ENCODE measurements at regions not wholly inside any gene's neighbourhood (a gene's known extent, or its start where the extent isn't known, plus 50 kb on each side); places are given as distances from the start of the nearest gene placed in this dataset.
"Not testable (repeated sequence)": the region's sequence is repeated elsewhere in the genome, so short reads cannot be mapped to it uniquely, and the experiment has no call there.

DNA sequence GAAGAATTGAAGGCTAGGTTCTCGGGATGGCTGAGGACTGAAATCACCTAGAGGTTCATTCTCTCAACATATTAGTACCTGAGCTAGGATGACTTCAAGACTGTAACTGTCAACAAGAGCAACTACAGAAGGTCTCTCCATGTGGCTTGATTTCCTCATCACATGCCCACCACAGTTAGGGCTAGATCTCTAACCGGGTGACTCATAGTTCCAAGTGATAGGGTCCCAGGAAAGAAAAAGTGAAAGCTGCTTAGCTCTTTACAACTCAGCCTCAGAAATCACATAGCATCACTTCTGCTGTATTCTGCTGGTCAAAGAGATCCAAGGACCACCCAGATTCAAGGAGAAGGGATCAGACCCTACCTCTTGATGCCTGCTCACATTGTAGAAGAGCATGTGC, 165.4 kb upstream of the AGTR1 start:
- no peak for DNase-seq

DNA sequence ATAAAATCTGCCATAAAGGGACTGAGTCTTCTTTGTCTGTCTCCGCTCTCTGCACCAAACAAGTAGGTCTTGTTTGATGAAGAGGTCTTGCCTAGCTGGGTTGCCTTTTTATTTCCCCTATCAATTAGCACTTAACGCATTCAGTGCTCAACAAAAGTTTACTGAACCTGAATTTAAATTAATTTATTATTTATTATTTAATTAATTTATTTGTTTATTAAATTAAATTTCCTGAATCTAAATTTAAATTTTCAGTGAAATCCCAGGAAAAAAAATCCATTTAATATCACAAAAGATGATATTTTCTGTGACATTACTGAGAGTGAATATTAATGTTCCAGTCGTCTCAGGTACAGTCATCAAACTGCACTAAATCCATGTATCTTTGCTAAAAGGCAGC, 164.9 kb upstream of the AGTR1 start:
- no peak for DNase-seq

DNA sequence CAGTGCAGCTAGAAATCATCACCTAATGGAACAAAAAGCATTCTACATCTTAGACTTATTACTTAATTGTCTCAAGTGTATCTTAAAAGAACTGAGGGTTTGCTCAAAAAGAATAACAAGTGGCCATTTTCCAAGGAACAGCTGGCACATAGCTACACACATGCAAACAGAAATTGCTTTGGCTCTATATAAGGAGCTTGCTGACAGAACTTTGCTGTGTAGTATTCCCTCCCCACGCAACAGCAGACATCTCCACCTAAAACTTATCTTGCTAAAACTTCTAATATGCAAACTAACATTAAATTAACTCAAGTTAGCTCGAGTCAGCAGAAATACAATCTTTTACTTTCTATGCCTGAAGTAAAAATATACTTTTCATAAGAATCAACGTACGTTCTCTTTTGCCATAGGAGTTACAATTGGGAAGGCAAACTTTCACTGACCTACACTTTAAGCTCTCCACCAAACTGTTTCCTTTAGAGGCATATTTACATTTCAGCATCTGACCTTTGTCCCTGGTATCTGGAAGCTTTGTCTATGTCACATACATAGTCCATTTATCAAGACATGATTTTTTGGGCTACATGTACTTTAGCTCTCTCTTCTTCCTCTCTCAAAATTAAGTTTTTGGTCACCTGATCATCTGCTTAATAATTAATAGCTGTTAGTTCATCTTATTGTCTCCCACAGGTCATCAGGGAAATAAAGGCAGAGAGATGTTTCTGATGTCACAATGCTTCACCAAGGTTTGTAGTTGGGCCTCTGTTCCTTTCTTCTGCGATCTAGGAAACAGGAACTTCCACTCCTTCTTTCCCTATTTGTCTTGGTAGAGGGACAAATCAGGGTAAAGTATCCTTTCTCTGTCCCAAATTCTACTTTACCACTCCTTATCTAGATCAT, 163.4 kb upstream of the AGTR1 start:
- no peak for DNase-seq

DNA sequence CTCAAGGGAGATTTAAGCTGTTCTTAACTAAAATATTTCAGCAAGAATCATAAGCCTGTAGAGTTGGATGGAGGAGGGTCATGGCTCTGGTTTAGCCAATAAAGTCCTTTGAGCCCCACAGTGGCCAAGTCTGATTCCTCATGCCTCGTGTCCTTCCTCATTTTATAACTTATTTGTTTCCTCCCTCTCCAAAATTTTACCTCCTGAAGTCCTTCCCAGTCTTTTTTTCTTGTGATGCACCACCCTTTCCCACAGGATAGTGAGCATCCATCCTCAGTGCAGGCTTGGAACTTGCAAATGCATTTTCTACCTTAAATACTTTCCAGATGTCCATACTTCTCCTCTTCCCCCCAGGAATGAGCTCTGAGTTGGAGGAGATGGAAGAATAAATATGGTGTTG, 162.7 kb upstream of the AGTR1 start:
- no peak for DNase-seq

DNA sequence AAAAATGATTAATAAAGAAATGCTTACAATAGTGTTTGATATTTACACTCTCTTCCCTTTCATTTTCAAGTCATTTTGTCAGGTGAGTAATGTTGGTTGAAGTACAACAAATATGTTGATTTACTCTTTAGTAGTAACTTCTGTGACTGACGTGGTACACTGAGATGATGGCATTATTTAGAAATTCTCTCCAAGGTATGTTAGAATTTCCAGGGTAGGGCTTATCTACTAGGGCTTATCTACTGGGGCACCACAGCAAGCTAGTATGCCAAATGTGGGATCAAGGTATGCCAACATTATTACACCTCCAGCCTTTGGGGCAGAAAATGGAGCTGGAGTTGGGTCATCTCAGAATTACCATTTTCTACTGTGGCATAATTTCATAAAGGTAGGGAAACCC, 157.4 kb upstream of the AGTR1 start:
- peak; percentile 79 for DNase-seq

- DNase-seq, result no peak
Observed at GRCh38 chr3:148540851-148541250, 156.9 kb upstream of the AGTR1 start.

- peak; percentile 23 for DNase-seq
Observed at GRCh38 chr3:148546959-148547358, 150.7 kb upstream of the AGTR1 start.

DNA sequence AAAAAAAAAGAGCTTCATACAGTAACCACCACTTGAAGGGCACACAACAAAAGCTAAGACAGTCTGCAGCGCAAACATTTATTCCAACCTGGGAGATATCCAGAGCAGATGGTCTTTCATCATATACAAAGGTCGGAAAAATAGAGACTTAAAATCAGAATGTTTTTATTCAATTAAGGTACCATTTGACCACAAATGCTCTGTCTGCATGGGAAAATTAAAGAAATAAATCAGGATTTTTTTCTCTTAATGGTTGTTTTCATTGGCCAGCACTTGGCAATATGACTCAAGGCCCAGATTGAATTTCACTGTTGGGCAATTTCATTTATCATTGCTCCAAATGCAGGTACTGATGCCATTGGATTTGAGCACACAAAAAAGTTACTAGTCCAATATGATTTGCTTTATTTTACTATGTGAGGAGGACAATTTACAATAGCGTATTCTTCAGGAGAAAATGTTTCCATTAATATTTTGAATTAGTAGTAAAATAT, 145.9 kb upstream of the AGTR1 start:
- DNase-seq, result no peak

DNA sequence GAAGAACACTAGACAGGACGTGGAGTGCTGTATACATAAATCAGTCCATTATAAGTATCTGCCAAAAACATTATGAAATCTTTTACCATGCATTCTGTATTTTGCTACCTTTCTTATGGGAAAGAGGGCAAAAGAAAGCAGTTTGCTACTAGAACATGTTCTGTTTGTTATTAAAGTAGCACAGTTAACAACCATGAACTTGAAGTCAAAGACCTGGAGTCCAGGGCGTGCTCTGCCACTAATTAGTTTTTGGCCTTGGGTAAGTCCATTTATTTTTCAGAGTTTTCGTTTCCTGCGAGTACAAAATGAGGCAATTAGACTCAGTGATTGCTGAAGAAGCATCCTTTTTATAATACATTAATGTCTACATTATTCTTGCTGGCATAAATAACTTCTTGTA, 143.3 kb upstream of the AGTR1 start:
- no peak for DNase-seq

- DNase-seq, result no peak
Observed at GRCh38 chr3:148556664-148557063, 141.0 kb upstream of the AGTR1 start.

DNA sequence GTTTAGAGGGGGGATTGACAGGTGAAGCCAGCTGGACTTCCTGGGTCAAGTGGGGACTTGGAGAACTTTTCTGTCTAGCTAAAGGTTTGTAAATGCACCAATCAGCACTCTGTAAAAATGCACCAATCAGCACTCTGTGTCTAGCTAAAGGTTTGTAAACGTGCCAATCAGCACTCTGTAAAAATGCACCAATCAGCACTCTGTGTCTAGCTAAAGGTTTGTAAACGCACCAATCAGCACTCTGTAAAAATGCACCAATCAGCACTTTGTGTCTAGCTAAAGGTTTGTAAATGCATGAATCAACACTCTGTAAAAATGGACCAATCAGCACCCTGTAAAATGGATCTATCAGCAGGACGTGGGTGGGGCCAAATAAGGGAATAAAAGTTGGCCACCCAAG, 120.1 kb upstream of the AGTR1 start:
- DNase-seq, result not testable (repeated sequence)

DNA sequence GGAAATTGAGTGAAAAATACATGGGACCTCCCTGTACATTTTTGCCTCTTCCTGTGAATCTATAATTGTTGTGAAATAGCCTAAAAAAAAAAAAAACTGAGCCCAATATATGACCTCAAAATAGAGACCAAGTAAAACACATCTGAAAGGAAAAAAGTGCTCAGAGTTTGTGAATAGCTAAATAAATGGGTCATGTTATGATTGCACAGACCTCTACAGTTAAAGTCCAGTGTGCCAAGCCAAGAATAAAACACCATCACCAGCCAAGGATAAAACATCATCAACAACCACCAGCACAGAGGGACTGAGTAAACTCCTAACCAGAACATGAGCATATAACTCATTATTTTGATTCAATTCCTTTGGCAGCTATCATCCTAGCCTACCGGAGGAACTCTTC, 115.6 kb upstream of the AGTR1 start:
- DNase-seq, result no peak

- DNase-seq, result no peak
Observed at GRCh38 chr3:148583793-148584192, 113.9 kb upstream of the AGTR1 start.

DNA sequence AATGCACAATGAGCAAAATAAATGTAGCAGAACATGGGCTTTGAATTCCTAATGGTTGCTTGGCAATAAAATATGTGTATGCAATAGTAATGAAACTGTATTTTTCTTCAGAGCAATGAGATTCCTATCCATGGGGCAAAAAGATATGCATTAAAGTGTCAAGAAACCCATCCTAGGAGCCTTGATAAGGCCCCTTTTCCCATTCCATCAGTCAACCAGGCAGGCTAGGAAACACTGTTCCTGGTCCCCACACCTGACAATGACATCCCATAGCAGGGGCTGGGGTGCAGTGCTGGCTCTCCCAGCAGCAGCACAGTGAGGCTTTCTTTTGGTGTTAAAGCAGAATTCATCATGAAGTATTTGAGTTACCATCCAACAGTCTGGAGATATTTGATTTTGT, 113.3 kb upstream of the AGTR1 start:
- DNase-seq, result no peak

- DNase-seq, result no peak
Observed at GRCh38 chr3:148585671-148586379, 111.9 kb upstream of the AGTR1 start.

- DNase-seq, result no peak
Observed at GRCh38 chr3:148588291-148588690, 109.4 kb upstream of the AGTR1 start.

- no peak for DNase-seq
Observed at GRCh38 chr3:148591525-148591924, 106.2 kb upstream of the AGTR1 start.

DNA sequence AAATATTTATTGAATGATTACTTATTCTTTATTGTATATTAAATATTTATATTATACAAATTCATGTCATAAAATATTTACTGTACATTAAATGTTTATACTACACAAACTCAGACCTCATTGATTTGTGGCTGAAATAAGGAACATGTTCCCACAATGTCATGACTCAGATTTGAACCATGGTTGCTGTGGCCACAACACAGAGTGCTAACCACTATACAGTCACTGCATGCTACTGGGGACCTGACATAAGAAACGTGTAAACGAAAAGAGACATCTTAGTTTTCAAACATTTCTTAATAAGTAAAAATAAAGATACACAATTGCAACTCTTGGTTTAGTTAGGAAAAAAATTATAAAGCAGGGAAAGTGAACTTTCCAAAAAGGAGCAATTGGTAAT, 99.1 kb upstream of the AGTR1 start:
- no peak for DNase-seq

- DNase-seq, result no peak
Observed at GRCh38 chr3:148599481-148599880, 98.2 kb upstream of the AGTR1 start.

DNA sequence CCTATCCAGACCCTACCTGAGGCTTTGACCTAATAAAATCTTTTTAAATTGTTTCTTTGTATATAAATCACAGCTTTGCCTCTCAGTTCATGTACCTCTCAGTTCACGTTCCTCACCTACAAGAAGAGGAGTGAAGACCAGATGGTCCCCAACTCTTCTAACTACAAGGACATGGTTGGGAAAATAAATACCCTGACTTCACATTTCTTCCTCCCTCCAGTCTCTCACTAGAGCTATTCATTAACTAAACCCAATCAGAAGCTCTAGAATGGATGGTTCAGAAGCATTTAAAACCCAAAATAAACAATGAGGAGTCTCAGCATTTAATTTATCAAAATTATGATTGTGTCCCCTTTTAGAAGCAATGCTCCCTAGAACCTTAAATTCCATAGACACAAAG, 97.3 kb upstream of the AGTR1 start:
- no peak for DNase-seq

GRCh38 chr3:148600902-148601765, 96.6 kb upstream of the AGTR1 start:
- DNase-seq, result no peak

- no peak for DNase-seq
Observed at GRCh38 chr3:148601766-148602685, 95.7 kb upstream of the AGTR1 start.
